Activated CD4-positive, alpha-beta memory T cell treated with anti-CD3 and anti-CD28 coated beads for 36 hours (primary cell): ENCODE measurements at regions not wholly inside any gene's neighbourhood (a gene's known extent, or its start where the extent isn't known, plus 50 kb on each side); places are given as distances from the start of the nearest gene placed in this dataset.

Experiments used
- CTCF ChIA-PET: fragments of 350-600 bp; sonication (Branson Sonifier 250); formaldehyde crosslinking; loops from one replicate; lab custom pipeline; 2021; ENCODE audit warnings: antibody characterized with exemption, inconsistent platforms; lab: Charles Lee
- POLR2A ChIA-PET: fragments of 350-600 bp; sonication (Branson Sonifier 250); formaldehyde crosslinking; loops from one replicate; lab custom pipeline; 2021; ENCODE audit warnings: antibody characterized with exemption; lab: Charles Lee
- DNase-seq: peaks from one replicate; pipeline ENCODE4 v3.0.0-alpha.2; 2020
- H3K27ac Mint-ChIP-seq: one replicate; pipeline ENCODE4 v1.8.0; 2021; ENCODE audit warnings: mixed read lengths
- H3K27me3 Mint-ChIP-seq: one replicate; pipeline ENCODE4 v1.8.0; 2021; ENCODE audit warnings: mixed read lengths
- H3K36me3 Mint-ChIP-seq: one replicate; pipeline ENCODE4 v1.8.0; 2021; ENCODE audit warnings: mixed read lengths
- H3K4me1 Mint-ChIP-seq: one replicate; pipeline ENCODE4 v1.8.0; 2021; ENCODE audit warnings: low read depth, mixed read lengths
- H3K4me3 Mint-ChIP-seq: one replicate; pipeline ENCODE4 v1.8.0; 2021; ENCODE audit warnings: mild to moderate bottlenecking, mixed read lengths
- H3K9me3 Mint-ChIP-seq: one replicate; pipeline ENCODE4 v1.8.0; 2021; ENCODE audit warnings: mixed read lengths
- intact Hi-C: fragments of 100-400 bp; cut with micrococcal nuclease; formaldehyde crosslinking; loops from one replicate; pipeline ENCODE4 v1.15.1; 2023

GRCh38 chr11:80168796-80169195, 728.0 kb upstream of the TENM4 start:
- POLR2A ChIA-PET = no interaction called here

DNA sequence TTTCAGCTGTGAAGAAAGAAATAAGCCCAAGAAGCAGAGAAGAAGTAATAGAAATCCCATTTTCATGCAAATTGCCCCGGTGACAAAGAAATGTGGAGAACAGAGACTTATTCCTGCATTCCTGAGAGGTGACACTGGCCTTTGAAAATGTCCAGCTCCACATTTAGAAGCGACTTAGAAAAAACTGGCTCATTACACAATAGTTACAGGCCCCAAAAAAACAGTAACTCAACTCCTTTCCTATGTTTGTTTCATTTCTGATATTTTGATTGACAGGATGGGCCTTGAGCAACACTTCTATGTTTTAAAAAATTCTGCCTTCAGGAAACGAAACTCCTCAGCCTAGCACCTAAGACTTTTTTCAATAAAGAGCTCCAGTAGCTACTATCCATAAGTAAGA, 726.9 kb upstream of the TENM4 start:
- intact Hi-C loops = no loop called here
- ChIA-PET POLR2A (no interaction called here), CTCF (no interaction called here)
- no peaks in the 10 kb centered on the region for H3K27me3 Mint-ChIP-seq
- H3K9me3 Mint-ChIP-seq = peaks cover 30% of the 10 kb centered on the region
- no peak for DNase-seq
- H3K4me1 Mint-ChIP-seq = no peaks in the 10 kb centered on the region
- H3K4me3 Mint-ChIP-seq = no peak overlapping the region
- no peaks in the 10 kb centered on the region for H3K36me3 Mint-ChIP-seq
- no peak overlapping the region for H3K27ac Mint-ChIP-seq

More at GRCh38 chr11:80168796-80169195, 728.0 kb upstream of the TENM4 start:
- intact Hi-C loops = no loop called here
- H3K36me3 Mint-ChIP-seq = no peaks in the 10 kb centered on the region
- H3K4me3 Mint-ChIP-seq = no peak overlapping the region
- no peak overlapping the region for H3K27ac Mint-ChIP-seq
- CTCF ChIA-PET = no interaction called here
- H3K4me1 Mint-ChIP-seq = no peaks in the 10 kb centered on the region
- peaks cover 30% of the 10 kb centered on the region for H3K9me3 Mint-ChIP-seq
- H3K27me3 Mint-ChIP-seq = no peaks in the 10 kb centered on the region
- DNase-seq = no peak

GRCh38 chr11:80165744-80166143, 724.9 kb upstream of the TENM4 start:
- intact Hi-C loops = no loop called here
- Mint-ChIP-seq H3K4me3 (no peak overlapping the region), H3K4me1 (no peaks in the 10 kb centered on the region), H3K27ac (no peak overlapping the region), H3K27me3 (no peaks in the 10 kb centered on the region), H3K9me3 (peaks cover 14% of the 10 kb centered on the region), H3K36me3 (no peaks in the 10 kb centered on the region)
- ChIA-PET CTCF (no interaction called here), POLR2A (no interaction called here)
- no peak for DNase-seq

DNA sequence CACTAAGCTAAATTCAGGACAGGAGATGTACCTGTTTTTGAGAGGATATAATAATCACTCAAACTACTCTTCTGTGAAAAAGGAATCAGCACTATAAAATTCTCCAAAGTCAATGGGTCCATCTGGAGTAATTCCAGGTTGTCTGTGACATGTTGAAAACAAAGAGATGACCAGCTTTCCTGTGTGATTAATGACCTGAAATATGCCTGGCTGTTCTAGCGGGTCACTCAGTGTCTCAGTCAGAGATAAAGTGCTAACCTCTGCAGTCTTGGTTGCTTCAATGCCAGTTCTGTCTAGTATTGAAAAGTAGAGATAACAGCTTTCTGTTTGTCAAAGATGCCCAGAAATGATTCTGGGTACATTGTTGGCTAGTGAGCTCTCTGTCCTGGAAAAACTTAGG, 722.6 kb upstream of the TENM4 start:
- H3K27ac Mint-ChIP-seq = no peak overlapping the region
- no peak overlapping the region for H3K4me3 Mint-ChIP-seq
- H3K36me3 Mint-ChIP-seq = no peaks in the 10 kb centered on the region
- no peaks in the 10 kb centered on the region for H3K27me3 Mint-ChIP-seq
- ChIA-PET CTCF (no interaction called here), POLR2A (no interaction called here)
- no peak for DNase-seq
- H3K9me3 Mint-ChIP-seq = peaks cover 2% of the 10 kb centered on the region
- intact Hi-C loops = no loop called here
- no peaks in the 10 kb centered on the region for H3K4me1 Mint-ChIP-seq

- Mint-ChIP-seq H3K27me3 (no peaks in the 10 kb centered on the region), H3K9me3 (peaks cover 2% of the 10 kb centered on the region), H3K36me3 (no peaks in the 10 kb centered on the region), H3K4me1 (no peaks in the 10 kb centered on the region), H3K27ac (no peak overlapping the region), H3K4me3 (no peak overlapping the region)
- intact Hi-C loops = no loop called here
- no peak for DNase-seq
- ChIA-PET CTCF (no interaction called here), POLR2A (no interaction called here)
Measured at GRCh38 chr11:80163011-80163410, 722.2 kb upstream of the TENM4 start.

GRCh38 chr11:80162387-80162786, 721.6 kb upstream of the TENM4 start:
- Mint-ChIP-seq H3K27ac (no peak overlapping the region), H3K9me3 (peaks cover 2% of the 10 kb centered on the region), H3K36me3 (no peaks in the 10 kb centered on the region), H3K4me1 (no peaks in the 10 kb centered on the region), H3K4me3 (no peak overlapping the region), H3K27me3 (no peaks in the 10 kb centered on the region)
- CTCF ChIA-PET = no interaction called here
- POLR2A ChIA-PET = no interaction called here
- intact Hi-C loops = no loop called here
- DNase-seq = no peak

- H3K4me3 Mint-ChIP-seq = no peak overlapping the region
- H3K36me3 Mint-ChIP-seq = no peaks in the 10 kb centered on the region
- no peaks in the 10 kb centered on the region for H3K4me1 Mint-ChIP-seq
- intact Hi-C loops = no loop called here
- ChIA-PET POLR2A (no interaction called here), CTCF (no interaction called here)
- no peak overlapping the region for H3K27ac Mint-ChIP-seq
- H3K9me3 Mint-ChIP-seq = no peaks in the 10 kb centered on the region
- no peaks in the 10 kb centered on the region for H3K27me3 Mint-ChIP-seq
- DNase-seq = no peak
Measured at GRCh38 chr11:80157447-80157846, 716.6 kb upstream of the TENM4 start.

DNA sequence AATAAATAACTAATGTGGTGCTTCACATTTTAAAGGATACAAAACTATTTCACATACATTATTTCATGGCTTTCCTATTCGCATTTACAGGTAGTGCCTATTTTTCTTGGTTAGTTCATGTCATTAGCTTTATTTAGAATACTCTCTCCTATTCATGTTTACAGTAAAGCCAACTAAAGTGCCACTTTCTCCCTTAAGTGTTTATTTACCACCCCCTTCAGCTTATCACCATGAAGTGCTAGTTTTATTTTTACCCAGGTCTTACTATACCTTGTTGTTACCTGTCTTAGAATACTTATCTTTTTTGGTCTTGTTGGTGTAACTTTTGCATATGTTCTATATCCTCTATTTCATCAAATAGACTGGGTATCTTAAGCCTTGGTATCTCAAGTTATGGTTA, 715.2 kb upstream of the TENM4 start:
- H3K36me3 Mint-ChIP-seq = no peaks in the 10 kb centered on the region
- H3K4me3 Mint-ChIP-seq = no peak overlapping the region
- no peak overlapping the region for H3K27ac Mint-ChIP-seq
- CTCF ChIA-PET = no interaction called here
- no peaks in the 10 kb centered on the region for H3K27me3 Mint-ChIP-seq
- intact Hi-C loops = no loop called here
- H3K4me1 Mint-ChIP-seq = no peaks in the 10 kb centered on the region
- POLR2A ChIA-PET = no interaction called here
- DNase-seq = no peak
- no peaks in the 10 kb centered on the region for H3K9me3 Mint-ChIP-seq

DNA sequence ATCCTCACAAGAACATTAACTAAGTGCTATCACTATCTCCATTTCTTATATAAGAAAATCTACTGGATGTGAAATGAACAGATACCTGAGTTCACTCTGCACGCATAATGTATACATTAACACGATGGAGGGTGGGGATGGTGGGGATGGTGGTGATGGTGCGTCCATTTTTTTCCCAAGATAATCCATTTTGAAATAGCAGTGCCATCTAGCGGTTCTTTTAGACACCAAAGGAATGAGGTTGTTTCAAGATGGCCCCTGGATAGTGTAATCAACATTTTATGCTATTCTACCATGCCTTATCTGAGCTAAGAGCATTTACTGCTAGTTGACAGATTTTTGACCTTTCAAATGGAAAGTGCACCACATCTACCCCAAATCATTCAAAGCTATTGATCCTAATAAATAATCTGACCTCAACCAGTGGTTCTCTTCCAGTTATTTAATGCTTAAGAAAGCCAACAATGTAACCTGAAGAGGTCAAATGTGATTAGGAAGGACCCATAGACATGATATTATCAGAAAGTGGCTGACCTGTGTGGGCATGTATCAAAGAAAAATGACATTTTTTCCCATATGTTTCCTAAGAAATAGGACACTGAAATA, 714.7 kb upstream of the TENM4 start:
- intact Hi-C loops = no loop called here

DNA sequence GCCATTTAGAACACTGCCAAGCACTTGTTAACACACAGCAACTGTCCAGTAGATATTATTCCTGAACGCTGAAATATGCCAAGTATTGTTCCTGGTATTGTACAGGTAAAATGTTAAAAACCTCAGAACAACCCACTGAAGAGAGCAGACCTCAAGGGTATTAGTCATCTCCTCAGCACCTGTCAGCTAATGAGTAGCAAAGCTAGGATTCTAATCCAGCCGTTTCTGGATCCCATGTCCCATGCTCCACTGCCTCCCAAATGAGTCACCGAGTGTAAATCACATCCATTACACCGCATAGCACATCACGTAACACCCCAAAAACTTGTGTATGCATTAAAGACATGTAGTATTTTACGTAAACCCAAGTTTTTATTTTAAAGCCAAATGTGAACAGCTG, 705.4 kb upstream of the TENM4 start:
- no peak for DNase-seq
- Mint-ChIP-seq H3K36me3 (no peaks in the 10 kb centered on the region), H3K27me3 (no peaks in the 10 kb centered on the region), H3K4me1 (no peaks in the 10 kb centered on the region), H3K4me3 (no peak overlapping the region), H3K27ac (no peak overlapping the region), H3K9me3 (peaks cover 4% of the 10 kb centered on the region)
- CTCF ChIA-PET = no interaction called here
- intact Hi-C loops = no loop called here
- POLR2A ChIA-PET = no interaction called here

More for the DNA sequence above, 714.7 kb upstream of the TENM4 start:
- ChIA-PET CTCF (interaction anchor here (0.6 kb wide), 1 partner anchor 1511 kb away, joined by 5 read pairs; no protein-coding TSS in a partner anchor), POLR2A (no interaction called here)
- Mint-ChIP-seq H3K9me3 (no peaks in the 10 kb centered on the region), H3K4me3 (no peak overlapping the region), H3K4me1 (no peaks in the 10 kb centered on the region), H3K36me3 (no peaks in the 10 kb centered on the region), H3K27ac (no peak overlapping the region), H3K27me3 (no peaks in the 10 kb centered on the region)
- no peak for DNase-seq

DNA sequence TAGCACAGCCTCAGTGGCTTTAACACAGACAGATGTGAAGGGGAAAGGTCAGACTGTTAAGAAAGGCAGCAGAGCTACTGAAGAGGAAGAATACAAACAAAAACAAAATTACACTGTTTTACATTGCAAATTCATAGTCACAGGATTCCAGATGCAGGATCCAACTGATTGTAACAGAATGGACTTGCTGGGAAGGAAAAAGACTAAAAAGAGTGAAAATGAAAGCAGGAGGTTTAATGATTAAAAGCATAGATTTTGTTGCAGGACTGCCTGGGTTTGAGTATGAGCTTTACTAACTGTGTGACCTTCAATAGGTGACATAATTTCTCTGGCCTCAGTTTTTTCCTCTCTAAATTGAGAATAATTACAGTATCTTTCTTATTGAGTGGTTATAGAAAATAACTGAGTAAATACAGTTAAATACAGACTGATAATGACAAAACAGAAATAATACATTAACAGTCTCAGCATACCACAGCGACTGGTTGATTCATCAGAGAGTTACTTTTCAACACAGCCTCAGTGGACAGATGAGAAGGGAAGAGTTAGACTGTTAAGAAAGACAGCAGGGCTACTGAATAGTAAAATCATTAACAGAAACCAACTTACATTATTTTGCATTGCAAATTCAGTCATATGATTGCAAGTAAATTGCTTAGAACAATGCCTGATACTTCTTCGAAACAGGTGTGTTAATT, 704.2 kb upstream of the TENM4 start:
- intact Hi-C loops = no loop called here
- Mint-ChIP-seq H3K4me1 (no peaks in the 10 kb centered on the region), H3K27me3 (no peaks in the 10 kb centered on the region), H3K27ac (no peak overlapping the region), H3K36me3 (no peaks in the 10 kb centered on the region), H3K9me3 (peaks cover 4% of the 10 kb centered on the region), H3K4me3 (no peak overlapping the region)
- CTCF ChIA-PET = no interaction called here
- DNase-seq = no peak
- POLR2A ChIA-PET = no interaction called here

DNA sequence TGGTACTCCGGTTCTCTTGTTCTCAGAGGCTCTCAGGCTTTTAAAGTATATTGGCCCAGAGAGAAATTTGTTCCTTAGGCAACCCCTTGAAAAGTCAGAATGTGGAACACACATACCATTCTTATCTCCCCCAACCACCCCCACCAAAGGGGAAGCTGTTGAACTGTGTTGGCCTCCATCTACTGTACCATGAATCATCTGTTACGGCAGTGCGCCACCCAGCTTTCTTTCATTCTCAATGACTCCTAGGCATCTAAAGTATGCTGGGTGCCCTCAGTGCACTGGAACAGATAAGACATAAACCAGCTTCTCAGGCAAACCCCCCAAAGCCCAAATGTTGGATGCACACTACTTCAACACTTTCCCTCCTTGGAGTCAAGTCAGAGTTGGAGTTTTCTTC, 696.2 kb upstream of the TENM4 start:
- ChIA-PET CTCF (no interaction called here), POLR2A (no interaction called here)
- no peak overlapping the region for H3K4me3 Mint-ChIP-seq
- no peaks in the 10 kb centered on the region for H3K36me3 Mint-ChIP-seq
- DNase-seq = no peak
- no peak overlapping the region for H3K27ac Mint-ChIP-seq
- H3K9me3 Mint-ChIP-seq = peaks cover 10% of the 10 kb centered on the region
- intact Hi-C loops = no loop called here
- no peaks in the 10 kb centered on the region for H3K4me1 Mint-ChIP-seq
- no peaks in the 10 kb centered on the region for H3K27me3 Mint-ChIP-seq

DNA sequence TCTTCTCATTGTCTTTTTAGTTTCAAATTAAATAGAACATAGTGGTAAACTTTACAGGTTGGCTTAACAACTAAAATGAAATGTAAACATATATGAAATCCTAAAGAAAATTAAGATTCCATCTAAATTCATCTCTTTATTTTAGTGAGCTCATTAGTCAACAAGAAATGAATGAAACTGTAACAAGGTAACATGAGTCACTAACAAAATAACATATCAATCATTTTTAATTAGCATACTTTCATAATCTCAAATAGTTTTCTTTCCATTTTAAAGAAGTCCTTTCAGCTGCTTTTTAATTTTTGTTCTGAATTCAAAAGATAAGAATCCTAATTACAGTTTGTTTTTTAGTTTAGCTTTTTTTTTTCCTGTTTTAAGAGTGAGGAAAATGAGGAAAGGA, 688.6 kb upstream of the TENM4 start:
- Mint-ChIP-seq H3K27ac (no peak overlapping the region), H3K4me1 (no peaks in the 10 kb centered on the region), H3K4me3 (no peak overlapping the region), H3K9me3 (peaks cover 11% of the 10 kb centered on the region), H3K36me3 (no peaks in the 10 kb centered on the region), H3K27me3 (no peaks in the 10 kb centered on the region)
- intact Hi-C loops = no loop called here
- DNase-seq = no peak
- ChIA-PET CTCF (no interaction called here), POLR2A (no interaction called here)
